GM12872 (cell line): ENCODE measurements at regions not wholly inside any gene's neighbourhood (a gene's known extent, or its start where the extent isn't known, plus 50 kb on each side); places are given as distances from the start of the nearest gene placed in this dataset.

Experiments used
- CTCF ChIP-seq: IDR thresholded peaks from 3 replicates; pipeline ENCODE4 v1.5.1; 2011; ENCODE audit warnings: low read depth, mild to moderate bottlenecking, low read length, moderate library complexity; ENCODE audit not compliant: insufficient read depth

GRCh38 chr15:95698951-95699350, 631.5 kb upstream of the NR2F2 start:
- TF ChIP-seq CTCF = no peak

DNA sequence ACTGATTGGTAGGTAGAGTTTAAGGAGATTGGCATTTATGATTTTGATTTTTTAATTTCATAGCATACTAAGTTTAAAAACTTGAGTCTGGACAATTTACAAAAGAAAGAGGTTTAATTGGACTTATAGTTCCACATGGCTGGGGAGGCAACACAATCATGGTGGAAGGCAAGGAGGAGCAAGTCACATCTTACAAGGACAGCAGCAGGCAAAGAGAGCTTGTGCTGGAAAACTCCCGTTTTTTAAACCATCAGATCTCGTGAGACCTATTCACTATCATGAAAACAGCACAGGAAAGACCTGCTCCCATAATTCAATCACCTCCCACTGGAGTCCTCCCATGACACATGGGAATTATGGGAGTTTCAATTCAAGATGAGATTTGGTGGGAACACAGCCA, 630.9 kb upstream of the NR2F2 start:
- no peak for TF ChIP-seq CTCF

DNA sequence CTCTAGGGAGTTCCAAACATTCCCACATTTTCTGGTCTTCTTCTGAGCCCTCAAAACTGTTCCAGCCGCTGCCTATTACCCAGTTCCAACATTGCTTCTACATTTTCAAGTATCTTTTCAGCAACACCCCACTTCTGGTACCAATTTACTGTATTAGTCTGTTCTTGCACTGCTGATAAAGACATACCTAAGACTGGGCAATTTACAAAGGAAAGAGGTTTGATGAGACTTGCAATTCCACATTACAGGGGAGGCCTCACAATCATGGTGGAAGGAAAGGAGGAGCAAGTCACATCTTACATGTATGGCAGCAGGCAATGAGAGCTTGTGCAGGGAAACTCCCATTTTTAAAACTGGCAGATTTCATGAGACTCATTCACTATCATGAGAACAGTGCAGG, 629.1 kb upstream of the NR2F2 start:
- no peak for TF ChIP-seq CTCF

DNA sequence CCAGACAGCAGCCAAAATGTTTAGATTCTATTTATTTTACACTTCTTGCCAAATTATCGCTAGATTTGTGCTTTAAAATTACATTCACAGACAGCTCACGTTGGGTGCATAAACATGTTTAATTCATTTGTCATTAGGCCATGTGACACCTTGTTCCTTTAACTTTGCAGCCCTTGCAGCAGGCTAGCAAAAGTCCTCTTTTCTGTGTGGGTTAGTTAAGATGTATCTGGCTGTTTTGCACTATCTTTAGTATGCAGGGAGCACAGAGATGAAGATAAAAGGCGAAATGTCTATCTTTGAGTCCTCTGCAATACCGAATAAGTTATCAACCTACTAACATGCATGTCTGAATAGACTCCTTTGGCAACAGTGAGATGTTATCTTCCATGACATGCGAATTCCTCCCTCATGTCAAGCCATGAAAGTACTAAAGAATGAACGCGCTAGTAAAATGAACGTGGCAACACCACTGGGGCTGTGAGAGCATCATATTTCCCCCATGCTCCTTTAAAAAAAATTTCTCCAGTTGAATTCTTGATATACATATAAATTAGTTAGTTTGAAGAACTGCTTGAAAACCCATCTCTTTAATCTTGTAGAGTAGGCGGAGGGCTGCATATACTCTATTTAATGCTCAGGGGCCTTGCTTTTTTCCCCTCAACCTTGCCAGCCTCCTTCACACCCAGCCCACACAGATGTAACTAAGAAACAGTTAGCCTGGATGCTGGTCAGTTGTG, 620.4 kb upstream of the NR2F2 start:
- no peak for TF ChIP-seq CTCF

DNA sequence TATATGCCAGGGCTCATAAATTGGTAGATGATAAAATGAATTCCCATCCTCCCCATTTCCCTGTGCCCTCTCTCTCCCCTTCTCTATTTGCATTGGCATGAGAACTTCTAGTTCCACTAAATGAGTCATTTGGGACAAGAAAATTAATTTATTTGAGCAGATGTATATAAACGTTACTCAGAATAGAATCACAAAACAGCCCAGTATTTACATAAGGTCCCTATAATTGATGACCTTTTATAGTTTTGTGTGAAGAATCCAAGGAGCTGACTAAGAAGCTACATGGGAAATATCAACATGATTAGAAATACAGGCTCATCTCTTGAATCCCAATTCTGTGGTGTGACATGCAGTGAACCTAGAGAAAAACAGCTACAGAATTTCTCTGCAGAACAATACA, 617.7 kb upstream of the NR2F2 start:
- no peak for TF ChIP-seq CTCF

GRCh38 chr15:95713324-95713723, 617.2 kb upstream of the NR2F2 start:
- no peak for TF ChIP-seq CTCF

- TF ChIP-seq CTCF = no peak
These were observed 615.2 kb upstream of the NR2F2 start for GRCh38 chr15:95715116-95715903.
